GM03348 (cell line): ENCODE measurements at regions not wholly inside any gene's neighbourhood (a gene's known extent, or its start where the extent isn't known, plus 50 kb on each side); places are given as distances from the start of the nearest gene placed in this dataset.
"Not testable (repeated sequence)": the region's sequence is repeated elsewhere in the genome, so short reads cannot be mapped to it uniquely, and the experiment has no call there.

Source experiments
- DNase-seq: peaks from one replicate; pipeline ENCODE4 v3.0.0; 2012; ENCODE audit warnings: low spot score

DNA sequence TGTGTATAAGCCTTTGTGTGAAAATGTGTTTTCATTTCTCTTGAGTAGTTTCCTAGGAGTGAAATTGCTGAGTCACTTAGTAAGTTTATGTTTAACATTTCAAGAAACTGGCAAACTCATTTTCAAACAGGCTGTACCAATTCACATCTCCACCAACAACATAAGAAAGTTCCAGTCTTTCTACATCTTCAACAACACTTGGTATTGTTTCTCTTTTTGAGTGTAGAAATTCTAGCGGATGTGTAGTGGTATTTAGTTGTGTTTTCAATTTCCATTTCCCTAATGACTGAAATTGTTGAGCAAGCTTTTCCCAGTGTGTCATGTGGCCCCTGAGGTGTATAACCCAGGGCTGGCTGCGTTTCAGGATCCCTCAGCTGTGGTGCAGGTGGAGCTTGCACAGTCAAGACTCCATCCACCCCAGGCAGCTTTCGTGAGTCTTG is 258.5 kb downstream of the PDCD6IP start:
- DNase-seq = no peak

GRCh38 chr3:34060995-34061394 is 262.6 kb downstream of the PDCD6IP start:
- not testable (repeated sequence) for DNase-seq

DNA sequence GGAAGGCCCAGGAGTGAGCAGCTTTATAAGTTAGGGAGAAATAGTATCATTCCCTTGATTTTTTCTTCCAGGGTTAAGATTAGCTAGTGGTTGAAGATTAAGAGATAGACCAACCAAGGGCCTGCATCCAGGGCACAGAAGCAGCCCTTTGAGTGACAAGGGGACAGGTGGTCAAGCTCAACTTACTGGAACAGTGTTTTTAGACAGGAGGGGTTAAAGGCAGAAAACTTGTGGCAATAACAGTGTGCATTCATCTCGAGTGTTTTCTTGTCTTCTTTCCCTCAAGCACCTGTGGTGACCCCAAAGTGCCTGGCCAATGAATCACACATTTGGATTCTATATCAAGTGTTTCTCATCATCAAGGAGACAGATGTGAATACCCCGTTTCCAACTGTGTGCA is 267.5 kb downstream of the PDCD6IP start:
- DNase-seq = no peak

DNA sequence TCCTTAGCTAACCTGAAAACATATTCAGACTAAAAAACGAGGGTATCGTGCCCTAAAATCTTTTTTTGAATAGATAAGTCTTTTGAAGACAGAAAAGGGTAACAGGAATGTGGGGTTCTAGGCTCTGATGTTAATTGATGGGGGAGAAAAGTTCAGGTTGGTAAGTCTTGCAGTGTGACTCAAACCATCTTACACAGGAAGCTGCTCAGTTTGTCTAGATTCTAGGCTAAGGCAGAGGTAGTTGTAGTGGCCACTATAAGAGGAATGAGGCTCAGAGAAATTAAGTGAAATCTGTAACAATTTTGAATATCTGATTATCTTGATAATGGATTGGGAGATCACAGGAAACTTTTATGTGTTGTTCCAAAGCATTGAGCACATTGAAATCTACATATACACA is 267.9 kb downstream of the PDCD6IP start:
- no peak for DNase-seq

DNA sequence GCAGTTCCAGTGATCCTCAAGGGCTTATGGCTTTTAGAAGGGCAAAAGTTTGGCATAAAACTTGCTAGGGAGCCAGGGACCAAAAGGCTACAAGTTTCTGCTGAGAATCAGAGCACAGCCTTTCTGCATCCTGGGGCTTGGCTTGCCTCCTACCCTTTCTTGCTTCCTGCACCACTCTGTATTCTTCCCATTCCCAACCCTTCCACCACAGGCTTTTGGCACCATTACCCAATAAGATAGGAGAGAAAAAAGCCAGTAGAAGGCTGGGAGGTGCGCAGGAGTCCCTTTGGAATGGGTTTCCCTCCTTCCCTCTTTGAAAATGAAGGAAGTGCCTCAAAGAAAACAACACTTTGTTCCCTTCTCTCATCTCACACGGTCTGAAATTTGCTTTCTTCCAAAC is 268.6 kb downstream of the PDCD6IP start:
- DNase-seq = no peak

- no peak for DNase-seq
Measured at GRCh38 chr3:34067536-34068051, 269.2 kb downstream of the PDCD6IP start.

- DNase-seq = no peak
Measured at GRCh38 chr3:34068505-34068904, 270.1 kb downstream of the PDCD6IP start.

DNA sequence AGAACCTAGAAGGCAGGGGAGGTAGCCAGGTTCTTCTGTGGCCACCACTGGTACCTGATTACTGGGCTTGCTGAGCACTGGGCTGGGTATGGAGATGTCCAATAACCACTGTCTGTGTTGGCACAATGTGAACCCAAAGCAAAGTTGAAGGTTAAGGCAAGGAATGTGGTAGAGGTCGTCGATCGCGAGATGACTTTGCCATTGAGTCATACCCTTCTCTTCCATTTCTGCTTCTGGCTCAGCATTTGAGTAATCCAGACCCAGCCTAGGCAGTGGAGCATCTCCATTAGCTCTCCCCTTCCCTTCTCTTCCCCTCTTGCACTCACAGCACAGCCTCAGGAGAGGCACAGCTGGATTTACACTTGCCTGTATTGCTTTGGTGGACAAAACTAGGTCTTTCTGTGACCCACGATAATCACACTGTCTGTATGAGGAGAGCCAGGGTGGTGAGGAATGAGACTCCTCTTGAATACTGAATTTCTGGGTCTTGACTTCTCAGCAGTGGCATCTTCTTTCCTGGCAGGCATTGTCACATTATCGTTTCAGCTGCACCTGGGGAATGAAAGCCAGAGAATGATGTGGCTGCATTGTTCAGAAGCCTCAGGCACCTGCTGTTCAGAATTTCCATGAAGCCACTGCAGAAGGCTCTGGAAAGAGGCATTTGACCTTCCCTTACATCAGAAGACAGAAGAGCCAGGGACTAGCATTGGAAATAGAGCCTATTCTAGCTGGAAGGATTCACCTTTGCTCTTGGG is 272.6 kb downstream of the PDCD6IP start:
- no peak for DNase-seq

GRCh38 chr3:34072297-34072696 is 273.9 kb downstream of the PDCD6IP start:
- no peak for DNase-seq

GRCh38 chr3:34073111-34073510 is 274.7 kb downstream of the PDCD6IP start:
- DNase-seq = no peak

DNA sequence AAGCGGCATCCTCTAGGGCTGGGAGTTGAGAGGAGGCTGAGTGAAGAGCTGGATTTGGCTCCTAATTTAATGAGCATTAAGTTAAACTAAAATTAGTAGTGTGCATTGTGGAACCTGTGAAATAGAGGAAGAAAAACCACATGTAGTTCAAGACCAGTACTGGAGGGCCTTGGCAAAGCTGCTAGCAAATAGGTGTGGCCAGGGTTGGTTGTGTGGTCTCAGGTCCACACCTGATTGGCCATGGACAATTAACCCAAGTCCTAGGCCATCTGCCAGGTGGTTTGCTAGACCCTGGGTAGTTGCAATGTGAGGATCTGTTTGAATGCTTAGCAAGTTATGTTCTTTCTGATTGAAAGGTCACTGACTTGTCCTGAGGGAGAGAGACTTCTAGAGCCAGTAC is 275.5 kb downstream of the PDCD6IP start:
- DNase-seq = no peak

GRCh38 chr3:34075975-34076374 is 277.5 kb downstream of the PDCD6IP start:
- no peak for DNase-seq

DNA sequence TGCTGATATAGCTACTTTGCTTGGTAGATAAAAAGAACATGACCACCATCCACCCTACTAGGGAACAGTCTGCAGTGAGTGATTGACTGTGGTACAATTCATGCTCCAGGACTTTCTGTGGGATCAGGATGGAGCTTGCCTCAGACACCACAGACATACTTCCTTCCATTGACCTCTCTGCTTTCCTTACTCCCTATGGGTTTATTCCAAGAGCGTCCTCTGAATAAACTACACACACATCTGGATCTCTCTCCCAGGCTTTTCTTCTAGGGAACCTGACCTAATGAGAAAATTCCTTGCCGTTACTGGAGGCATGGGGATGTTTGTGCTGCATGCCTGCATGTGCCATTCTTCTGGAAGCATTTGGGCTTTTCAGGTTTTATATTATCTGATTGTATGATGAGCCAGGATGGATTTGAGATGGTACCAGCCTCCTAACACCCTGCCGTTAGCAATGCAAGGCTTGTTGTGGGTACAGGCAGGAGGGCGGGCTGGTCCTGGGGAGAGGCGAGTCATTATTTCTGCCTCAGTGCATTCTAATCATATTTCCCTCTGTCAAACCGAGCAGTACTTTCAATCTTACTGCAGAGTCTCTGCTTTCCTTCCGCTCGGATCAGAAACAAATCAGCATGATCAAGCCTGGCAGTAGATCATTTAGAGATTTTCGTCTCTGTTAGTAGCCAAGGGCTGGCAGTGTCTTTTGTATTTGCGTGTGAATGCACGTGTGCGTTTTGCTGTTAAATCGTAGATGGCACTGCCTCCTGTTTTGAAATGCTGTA is 279.2 kb downstream of the PDCD6IP start:
- DNase-seq = no peak

- no peak for DNase-seq
Measured at GRCh38 chr3:34078418-34078817, 280.0 kb downstream of the PDCD6IP start.

- not testable (repeated sequence) for DNase-seq
Measured at GRCh38 chr3:34079849-34080248, 281.4 kb downstream of the PDCD6IP start.

- DNase-seq = not testable (repeated sequence)
Measured at GRCh38 chr3:34090379-34090778, 291.9 kb downstream of the PDCD6IP start.

DNA sequence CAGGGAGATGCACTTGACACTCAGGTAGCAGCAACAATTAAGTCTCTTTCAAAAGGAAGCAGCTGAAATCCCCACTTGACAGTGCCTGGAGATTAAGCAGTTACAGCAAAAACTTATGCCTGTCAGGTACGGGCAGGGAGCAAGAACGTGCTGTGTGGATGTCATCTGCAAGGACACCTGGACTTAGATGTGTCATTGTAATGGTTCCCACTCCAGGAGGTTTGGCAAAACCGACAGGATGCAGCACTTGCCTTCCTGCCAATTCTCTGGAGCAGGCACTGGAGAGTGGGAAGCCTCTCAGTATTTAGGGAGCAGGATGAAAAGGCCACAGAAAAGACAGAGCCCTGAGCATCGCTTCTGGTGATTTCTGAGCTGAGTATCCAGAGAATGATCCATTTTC is 292.4 kb downstream of the PDCD6IP start:
- DNase-seq = no peak

DNA sequence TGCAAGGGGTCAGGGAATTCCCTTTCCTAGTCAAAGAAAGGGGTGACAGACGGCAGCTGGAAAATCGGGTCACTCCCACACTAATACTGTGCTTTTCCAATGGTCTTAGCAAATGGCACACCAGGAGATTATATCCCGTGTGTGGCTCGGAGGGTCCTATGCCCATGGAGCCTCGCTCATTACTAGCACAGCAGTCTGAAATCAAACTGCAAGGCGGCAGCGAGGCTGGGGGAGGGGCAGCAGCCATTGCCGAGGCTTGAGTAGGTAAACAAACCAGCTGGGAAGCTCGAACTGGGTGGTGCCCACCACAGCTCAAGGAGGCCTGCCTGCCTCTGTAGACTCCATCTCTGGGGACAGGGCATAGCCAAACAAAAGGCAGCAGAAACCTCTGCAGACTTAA is 295.9 kb downstream of the PDCD6IP start:
- DNase-seq = not testable (repeated sequence)

DNA sequence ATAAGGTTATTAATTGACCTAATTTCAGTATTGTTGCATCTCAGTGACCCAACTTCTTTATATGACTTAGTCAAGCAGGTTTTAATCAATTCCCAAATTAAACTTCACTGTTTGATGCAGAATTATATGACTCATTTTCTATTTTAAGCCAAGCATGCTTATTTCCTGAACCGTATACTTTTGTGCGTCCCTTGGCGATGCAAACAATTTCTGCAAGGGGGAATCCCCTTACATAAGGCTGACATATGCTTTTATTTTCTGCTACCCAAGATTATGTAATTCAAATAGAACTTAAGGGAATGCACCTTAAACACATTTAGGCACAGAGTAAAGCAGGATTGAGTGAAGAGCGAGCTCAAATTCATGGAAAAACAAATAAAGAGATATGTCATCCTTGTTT is 303.9 kb downstream of the PDCD6IP start:
- DNase-seq = no peak

- DNase-seq = no peak
Measured at GRCh38 chr3:34106379-34106778, 307.9 kb downstream of the PDCD6IP start.

GRCh38 chr3:34106879-34107278 is 308.4 kb downstream of the PDCD6IP start:
- no peak for DNase-seq

- no peak for DNase-seq
Measured at GRCh38 chr3:34107669-34108068, 309.2 kb downstream of the PDCD6IP start.

DNA sequence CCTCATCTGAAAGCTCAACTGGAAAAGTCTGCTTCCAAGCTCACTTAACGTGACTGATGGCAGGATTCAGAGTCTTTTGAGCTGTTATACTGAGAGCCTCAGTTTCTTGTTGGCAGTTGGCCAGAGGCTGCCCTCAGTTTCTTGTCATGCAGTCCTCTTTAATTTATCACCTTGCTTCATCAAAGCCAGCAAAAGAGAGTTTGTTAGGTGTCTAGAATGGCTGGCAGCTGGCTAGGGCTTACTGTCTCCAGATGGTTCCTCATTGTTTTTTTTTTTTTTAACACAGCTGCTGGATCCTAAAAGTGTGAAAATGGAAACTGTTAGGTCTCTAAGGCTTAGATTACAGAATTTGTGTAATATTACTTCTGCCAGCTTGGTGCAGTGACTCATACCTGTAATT is 310.6 kb downstream of the PDCD6IP start:
- no peak for DNase-seq
